GM12864 (cell line): ENCODE measurements at regions not wholly inside any gene's neighbourhood (a gene's known extent, or its start where the extent isn't known, plus 50 kb on each side); places are given as distances from the start of the nearest gene placed in this dataset.
A peak's percentile ranks its signal among the peaks of the same experiment; 100 is the strongest.

Source experiments
- DNase-seq: peaks from one replicate; pipeline ENCODE4 v3.0.0-alpha.2; 2011; ENCODE audit warnings: low read depth
- H3K4me3 ChIP-seq: 2 replicates; pipeline ENCODE4 v1.5.1; 2011; ENCODE audit warnings: mild to moderate bottlenecking, low read depth, low read length, control low read depth
- TF ChIP-seq, protein P1 (sequence below): IDR thresholded peaks from 2 replicates; pipeline ENCODE4 v1.5.1; 2011; ENCODE audit warnings: low read depth, mild to moderate bottlenecking, moderate library complexity, low read length, control low read depth, inconsistent platforms; ENCODE audit errors: missing control alignments

DNA sequence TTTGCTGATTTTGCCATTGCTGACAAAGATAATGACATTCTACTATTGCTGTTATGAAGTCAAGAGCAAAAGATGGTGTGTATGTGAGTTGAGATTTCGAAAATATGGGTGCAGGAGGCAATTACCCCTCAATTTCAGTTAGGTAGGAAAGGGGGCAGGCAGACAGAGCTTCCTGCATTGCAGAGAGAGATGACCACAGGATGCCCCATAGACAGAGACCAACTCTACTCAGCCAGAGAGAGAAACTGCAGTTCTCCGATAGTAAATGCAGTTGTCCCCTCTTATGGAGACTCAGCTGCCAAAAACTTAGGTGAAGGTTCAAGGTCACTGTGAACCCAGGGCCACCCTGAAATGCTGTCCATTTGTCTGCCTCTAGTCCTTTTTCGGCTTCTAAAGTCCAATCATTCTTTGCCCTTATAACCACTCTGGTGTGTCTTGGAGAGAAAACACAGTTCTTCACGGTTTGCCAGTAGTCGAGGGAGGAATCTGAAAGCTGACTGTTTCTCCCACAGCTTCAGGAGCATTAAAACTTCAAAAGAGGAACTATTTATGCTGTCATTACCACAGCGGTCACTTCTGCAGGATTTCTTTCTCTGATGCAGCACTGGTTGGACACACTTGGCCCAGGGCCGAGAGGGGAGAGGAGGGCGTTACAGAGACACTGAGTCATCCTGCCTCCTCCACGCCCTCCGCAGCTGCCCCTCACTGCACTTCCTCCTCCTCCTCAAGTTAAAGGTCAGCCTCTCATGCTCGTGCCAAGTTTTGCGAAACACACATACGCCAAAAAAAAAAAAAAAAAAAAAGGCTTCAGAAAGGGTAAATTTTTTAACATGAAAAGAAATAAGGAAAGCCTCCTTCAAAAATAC, 264.3 kb downstream of the FOXO1 start:
- no peak overlapping the region for H3K4me3 ChIP-seq
- TF ChIP-seq, protein P1, sequence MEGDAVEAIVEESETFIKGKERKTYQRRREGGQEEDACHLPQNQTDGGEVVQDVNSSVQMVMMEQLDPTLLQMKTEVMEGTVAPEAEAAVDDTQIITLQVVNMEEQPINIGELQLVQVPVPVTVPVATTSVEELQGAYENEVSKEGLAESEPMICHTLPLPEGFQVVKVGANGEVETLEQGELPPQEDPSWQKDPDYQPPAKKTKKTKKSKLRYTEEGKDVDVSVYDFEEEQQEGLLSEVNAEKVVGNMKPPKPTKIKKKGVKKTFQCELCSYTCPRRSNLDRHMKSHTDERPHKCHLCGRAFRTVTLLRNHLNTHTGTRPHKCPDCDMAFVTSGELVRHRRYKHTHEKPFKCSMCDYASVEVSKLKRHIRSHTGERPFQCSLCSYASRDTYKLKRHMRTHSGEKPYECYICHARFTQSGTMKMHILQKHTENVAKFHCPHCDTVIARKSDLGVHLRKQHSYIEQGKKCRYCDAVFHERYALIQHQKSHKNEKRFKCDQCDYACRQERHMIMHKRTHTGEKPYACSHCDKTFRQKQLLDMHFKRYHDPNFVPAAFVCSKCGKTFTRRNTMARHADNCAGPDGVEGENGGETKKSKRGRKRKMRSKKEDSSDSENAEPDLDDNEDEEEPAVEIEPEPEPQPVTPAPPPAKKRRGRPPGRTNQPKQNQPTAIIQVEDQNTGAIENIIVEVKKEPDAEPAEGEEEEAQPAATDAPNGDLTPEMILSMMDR: no peak
- DNase-seq: peak; percentile 64

DNA sequence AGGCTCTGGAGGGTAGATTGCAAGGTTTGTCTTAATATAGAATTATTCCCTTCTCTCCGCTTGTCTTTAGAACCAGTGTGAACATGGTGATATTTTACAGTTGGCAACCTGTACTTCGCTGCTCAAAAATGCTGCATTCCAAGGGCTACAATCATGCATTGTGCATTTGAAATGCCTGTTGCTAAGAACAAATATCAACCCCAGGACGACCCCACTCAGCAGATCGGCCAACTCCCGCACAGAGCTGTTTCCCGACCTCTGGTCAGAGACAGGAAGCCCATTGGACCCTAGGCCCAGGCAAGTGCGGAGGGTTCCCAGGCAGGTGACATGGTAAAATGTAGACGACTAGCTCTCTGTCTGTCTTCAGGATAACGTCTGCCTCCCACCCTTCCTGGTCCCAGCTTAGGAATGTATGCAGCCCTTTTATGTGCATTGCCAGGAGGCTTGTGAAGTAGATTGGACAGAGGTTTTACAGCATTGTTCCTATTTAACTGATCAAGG, 263.5 kb downstream of the FOXO1 start:
- TF ChIP-seq, protein P1: no peak
- DNase-seq: no peak
- no peak overlapping the region for H3K4me3 ChIP-seq

DNA sequence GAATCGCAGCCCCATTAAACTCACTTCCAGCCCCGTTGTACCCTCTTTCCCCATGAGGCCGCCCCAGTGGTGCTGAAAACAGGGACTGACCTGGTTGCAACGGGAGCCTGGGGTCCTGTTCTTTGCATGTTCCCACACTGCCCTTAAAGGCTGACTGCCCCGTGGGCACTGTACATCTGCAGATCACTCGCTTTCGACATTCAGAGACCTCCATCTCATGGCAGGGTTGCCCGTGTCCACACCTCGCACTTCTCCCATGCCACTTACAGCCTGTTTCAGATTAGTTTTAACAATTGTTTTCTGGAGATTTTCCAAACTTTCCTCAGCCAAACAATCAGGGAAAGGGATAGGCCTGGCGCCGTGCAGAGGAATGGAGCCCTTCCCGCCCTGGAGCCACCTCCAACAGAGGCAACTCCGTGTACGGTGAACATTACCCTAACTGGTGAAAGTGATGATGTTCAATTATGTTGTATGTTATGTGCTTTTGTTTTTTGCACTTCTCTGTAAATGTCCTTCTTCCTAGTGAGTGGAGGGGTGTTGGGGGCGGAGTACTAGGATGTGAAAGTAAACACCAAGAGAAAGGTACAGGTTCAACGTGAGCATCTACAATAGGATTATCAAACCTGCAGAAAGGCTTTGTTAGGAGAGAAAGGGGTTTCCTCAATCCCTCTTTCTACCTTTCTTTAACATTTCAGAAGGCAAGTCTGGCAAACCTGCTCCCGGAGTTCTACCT, 262.8 kb downstream of the FOXO1 start:
- no peak for DNase-seq
- no peak overlapping the region for H3K4me3 ChIP-seq
- TF ChIP-seq, protein P1: no peak

DNA sequence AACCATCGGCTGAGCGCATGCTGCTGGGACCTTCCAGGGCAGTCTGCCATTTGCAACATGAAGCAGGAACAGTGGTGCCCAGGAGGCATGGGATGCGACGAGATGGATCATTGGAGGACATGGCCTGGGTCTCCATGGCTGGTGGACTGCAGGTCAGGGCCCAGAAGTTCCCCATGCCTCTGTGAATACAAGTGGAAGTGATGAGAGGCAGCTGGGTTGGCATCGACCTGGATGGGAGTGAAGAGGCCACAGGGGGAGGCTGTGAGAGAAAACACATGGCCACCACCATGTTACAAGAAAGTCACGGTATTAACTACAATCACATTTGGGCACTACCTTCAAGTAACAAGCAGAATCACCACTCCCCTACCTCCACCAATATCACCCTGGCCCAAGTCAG, 262.0 kb downstream of the FOXO1 start:
- DNase-seq: no peak
- no peak overlapping the region for H3K4me3 ChIP-seq
- TF ChIP-seq, protein P1: no peak

DNA sequence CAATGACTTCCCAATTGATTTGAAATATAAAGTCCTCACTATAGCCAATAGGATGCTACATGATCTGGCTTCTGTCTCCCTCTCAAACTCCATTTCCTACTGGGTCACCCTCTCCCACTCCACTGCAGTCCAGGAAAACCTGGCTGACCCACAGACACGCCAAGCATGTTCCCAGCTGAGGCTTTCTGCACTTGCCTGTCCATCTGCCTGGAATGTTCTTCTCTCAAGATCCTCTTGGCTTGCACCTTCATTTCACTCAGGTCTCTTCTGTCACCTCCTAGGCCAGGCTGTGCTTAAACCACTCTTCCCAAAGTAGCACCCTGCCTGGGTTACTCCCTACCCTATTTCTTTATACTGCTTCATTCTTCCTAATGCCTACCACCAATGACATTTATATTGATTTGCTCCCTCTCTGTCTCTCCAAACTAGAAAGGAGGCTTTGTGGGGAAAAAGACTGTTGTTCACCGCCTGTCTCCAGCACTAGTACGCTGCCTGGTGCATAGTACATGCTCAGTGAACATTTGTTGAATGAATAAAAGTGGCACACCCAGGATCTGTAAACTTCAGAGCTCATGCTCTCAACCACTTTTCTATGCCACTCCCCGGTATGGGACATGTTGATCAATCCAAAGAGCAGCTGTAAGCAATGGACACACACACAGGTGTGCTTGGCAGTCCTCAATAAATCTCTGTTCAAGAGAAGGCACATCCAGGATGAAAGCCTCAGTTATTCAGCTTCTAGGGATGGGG, 261.3 kb downstream of the FOXO1 start:
- TF ChIP-seq, protein P1: no peak
- no peak overlapping the region for H3K4me3 ChIP-seq
- DNase-seq: no peak

DNA sequence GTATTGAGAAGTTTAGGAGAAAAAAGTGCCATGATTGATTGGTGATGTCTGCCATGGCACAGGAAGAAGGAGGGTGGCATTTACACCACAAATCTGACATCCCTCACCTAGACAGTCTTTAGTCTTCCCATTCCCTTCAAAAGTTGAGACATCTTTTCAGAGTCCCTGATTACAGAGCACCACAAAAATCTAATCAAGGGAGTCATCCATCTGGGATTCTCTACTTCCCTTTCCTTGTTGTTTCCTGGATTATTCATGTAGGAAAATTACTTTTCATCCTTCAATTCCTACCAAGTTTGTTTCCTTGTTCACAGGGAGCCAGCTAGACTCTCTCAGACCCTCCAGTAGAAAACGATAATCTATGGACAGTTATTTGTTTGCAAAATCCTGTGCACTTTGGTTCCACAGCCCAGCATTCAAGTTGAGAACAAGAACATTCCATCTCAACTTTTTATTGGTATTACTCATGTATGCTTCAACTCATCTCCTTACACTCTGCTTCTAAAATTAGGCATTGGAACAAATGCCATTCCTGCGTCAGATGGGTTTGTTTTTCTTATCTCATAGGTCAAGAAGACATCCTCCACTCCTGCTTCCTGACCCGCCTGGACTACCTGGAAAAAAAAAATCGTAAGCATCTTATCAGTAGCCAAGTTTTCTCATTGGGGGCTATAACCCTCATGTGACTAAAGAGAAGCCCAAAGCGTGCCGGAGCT, 259.9 kb downstream of the FOXO1 start:
- H3K4me3 ChIP-seq: no peak overlapping the region
- TF ChIP-seq, protein P1: no peak
- no peak for DNase-seq
